HG02884 (cell line): ENCODE measurements at regions not wholly inside any gene's neighbourhood (a gene's known extent, or its start where the extent isn't known, plus 50 kb on each side); places are given as distances from the start of the nearest gene placed in this dataset.

ENCODE experiments used
- ATAC-seq: cut with Tn5 transposase; IDR thresholded peaks from one replicate; pipeline ENCODE4 v1.9.1; 2021; ENCODE audit warnings: mild to moderate bottlenecking, moderate library complexity; ENCODE audit not compliant: unreplicated experiment

DNA sequence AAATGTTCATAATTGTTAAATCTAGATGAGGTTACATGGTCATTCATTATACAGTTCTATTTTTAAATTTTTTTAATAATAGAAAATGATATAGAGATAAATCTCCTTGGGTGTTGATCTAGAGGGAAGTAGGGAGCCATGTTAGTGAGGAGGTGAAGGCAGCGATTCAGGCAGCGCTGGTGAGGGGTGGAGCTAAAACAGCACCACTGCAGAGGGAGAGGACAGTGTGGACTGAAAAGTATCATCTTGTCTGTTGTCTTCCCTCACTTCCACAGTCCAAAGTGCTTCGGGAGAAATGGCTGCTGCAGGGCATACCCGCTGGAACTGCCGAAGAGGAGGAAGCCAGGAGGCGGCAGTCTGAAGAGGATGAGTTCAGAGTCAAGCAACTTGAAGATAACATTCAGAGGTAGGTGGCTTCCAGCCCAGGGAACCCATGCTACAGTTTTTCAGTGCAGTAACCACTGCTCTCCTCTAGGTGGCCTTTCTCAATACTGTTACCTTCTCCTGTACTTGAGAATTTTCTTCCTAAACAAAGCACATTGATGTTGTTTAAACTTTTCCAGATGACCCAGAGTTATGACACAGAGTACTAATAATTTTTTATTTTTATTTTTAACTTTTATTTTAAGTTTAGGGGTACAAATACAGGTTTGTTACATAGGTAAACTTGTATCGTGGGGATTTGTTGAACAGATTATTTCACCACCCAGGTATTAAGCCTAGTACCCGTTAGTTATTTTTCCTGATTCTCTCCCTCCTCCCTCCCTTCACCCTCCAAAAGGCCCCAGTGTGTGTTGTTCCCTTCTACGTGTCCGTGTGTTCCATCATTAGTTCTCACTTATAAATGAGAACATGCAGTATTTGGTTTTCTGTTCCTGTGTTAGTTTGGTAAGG lies 100.5 kb downstream of the PALM2AKAP2 start:
- peak; percentile 94 for ATAC-seq

- no peak for ATAC-seq
Observed at GRCh38 chr9:109883623-109884022, 103.6 kb downstream of the PALM2AKAP2 start.

DNA sequence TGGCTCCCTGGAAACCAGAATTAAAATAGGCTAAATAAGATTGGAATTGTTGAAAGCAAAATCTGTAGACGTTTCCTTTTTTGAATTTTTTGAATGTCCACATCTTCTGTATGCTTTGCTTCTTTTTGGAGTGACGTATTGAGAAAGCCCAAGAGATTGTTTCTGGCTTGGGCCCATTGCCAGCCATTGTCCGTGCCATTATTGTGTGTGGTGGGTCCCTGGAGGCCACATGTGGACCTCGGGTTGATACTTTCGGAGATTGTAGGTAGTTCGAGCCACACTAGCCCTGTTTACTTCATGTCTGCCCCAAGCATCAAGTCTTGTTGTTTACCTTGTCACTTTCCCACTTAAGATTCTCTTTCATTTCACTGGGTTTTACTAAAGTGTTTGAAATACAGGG lies 106.0 kb downstream of the PALM2AKAP2 start:
- no peak for ATAC-seq

- no peak for ATAC-seq
Observed at GRCh38 chr9:109886617-109887016, 106.6 kb downstream of the PALM2AKAP2 start.

DNA sequence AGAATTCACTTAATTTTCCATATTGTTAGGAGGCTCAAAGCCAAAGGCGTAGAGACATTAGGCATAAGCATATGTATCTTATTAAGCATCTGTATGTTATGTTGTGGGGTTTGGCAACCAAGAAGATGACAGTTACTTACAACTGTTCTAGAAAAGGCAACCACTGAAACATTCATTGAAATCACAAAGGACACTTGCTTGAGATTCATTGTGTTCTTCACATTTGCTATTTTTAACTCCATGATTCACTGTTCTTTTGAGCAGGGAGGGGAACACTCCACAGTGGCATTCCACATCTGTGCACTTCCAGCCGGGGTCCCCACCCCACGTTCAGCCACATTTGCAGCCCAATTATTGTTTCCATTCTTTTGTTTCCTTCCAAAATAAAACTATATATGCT lies 107.1 kb downstream of the PALM2AKAP2 start:
- no peak for ATAC-seq

- ATAC-seq: no peak
Observed at GRCh38 chr9:109888695-109889094, 108.7 kb downstream of the PALM2AKAP2 start.

DNA sequence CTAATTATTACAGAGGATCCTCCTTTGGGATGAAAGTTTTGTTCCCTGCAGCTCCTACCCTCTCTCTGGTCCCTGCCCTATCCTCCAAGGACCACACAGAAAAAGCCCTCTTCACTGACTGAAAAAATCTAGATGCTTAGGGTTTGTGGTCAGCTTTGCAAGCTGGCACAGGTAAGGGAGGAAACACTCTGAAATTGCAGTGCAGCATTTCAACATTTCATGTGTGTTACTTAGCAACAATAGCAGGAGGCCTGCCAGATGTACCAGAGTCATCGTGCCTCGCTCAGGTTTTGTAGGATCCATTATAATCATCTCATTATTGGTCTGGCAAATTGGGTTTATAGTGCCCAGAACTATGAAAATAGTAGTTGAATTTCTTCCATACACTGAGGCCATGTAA lies 109.5 kb downstream of the PALM2AKAP2 start:
- no peak for ATAC-seq

GRCh38 chr9:109893241-109893640 lies 113.2 kb downstream of the PALM2AKAP2 start:
- ATAC-seq: peak; percentile 46

- no peak for ATAC-seq
Observed at GRCh38 chr9:109894473-109894872, 114.5 kb downstream of the PALM2AKAP2 start.

DNA sequence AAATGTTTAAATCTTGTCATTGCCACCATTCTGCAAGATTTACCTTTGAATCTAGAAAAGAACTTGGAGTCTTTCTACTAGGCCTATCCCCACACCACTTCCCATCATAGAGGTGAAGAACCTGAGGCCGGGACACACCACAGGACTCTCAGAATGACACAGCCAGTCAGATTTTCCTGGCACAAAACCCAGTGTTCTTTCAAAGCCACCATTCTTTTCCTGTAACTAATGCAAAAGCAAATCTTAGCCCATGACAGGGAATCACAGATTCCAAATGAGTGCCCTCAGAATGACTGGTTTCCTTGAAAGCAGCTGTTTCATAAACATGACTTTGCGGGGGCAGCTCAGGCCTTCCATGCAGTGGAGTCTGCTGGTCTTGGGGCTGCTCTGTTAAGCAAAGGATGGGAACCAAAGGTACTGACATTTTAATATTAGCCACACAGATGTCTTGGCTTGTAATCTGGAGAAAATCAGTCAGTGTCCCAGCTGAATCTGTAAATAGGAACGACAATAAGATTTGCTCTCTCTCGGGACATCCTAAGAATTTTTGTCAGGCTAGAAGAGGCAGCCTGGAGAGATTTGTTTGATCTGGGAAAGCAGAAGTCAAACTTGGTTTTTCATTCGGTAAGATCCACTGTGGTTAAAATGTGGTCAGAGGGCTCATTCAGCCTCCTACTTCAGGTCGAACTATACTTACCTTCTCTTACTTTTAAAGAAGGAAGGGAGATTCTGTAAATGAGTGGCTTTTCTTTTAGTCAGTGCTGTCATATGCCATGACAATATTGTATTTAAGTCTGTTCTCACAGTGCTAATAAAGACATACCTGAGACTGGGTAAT lies 115.1 kb downstream of the PALM2AKAP2 start:
- ATAC-seq: peak; percentile 76

GRCh38 chr9:109901201-109901600 lies 121.2 kb downstream of the PALM2AKAP2 start:
- no peak for ATAC-seq

- ATAC-seq: no peak
Observed at GRCh38 chr9:109903515-109904138, 123.6 kb downstream of the PALM2AKAP2 start.

GRCh38 chr9:109904666-109905065 lies 124.7 kb downstream of the PALM2AKAP2 start:
- ATAC-seq: no peak

- ATAC-seq: no peak
Observed at GRCh38 chr9:109905472-109905871, 125.5 kb downstream of the PALM2AKAP2 start.

GRCh38 chr9:109906766-109907382 lies 126.9 kb downstream of the PALM2AKAP2 start:
- ATAC-seq: peak; percentile 12

- peak; percentile 80 for ATAC-seq
Observed at GRCh38 chr9:109907400-109907799, 127.4 kb downstream of the PALM2AKAP2 start.

DNA sequence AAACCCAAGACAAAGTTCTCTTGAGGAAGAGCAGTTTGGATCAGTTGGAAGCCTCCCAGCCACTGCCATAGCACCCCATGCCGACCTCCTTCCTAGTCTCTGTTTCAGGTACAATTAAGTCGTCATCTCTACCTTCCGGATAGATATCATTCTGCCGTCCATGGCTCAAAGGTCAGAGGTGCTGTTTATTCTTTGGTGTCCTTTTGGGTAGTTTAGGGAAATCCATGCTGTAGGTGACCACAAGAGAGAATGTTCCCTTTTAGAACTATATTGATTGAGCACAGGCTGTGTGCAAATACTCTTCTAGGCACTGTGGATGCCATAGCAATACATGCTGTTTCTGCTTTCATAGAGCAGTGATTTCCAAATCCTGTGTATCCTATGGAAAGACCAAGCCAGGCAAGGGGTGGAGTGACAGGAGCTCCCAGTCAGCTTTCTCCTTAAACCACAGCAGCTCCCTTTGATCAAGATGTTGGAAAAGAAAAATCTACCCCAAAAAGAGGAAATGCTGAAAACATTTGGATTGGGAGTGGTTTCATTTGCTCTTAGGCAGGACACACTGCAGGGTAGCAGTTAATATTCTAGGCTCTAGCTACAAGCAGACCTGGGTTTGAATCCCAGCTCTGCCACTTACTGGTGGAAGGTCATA lies 127.9 kb downstream of the PALM2AKAP2 start:
- no peak for ATAC-seq

DNA sequence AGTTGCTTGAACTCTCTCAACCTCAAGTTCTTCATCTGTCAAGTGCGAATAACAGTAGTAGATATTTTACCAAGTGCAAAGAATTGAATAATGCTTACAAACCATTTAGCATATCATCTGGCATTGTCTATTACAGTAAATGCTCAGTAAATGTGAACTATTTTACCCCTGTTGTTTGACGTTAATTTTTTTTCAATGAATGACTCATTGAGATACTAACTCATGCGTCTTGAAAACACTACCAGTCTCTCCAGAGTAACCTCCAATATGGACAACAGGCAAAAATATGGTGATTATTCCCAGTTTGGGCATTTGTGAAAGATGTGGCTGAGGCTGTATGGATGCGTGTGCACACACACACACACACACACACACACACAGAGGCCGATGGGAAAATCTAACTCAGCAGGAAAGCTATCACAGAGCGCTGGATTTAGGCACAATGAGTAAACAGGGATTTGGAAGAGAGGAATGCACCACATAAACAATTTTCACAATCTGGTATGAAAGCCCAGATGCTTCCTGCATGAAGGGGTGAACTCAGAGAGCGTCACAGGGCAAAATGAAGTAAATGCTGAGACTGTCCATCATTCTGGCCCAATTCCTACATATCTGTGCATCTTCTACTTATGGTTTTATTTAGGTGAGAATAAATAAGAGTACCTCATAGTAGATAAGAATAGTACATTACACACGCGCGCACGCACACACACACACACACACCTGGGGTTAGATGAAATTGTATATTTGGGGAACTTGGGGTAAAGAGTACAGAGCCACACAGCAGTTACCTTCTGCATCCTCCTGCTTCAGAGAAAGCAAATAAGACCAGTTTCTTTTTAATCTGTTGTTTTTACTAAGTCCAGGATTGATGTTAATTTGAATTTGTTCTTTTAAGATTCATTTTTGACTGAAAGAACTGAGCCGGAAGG lies 128.7 kb downstream of the PALM2AKAP2 start:
- ATAC-seq: no peak
